Heart left ventricle (tissue), 16 donors: ENCODE measurements at regions not wholly inside any gene's neighbourhood (a gene's known extent, or its start where the extent isn't known, plus 50 kb on each side); places are given as distances from the start of the nearest gene placed in this dataset.
A peak's percentile ranks its signal among the peaks of the same experiment; 100 is the strongest.

Experiments
- ATAC-seq, 4 donors: fragments of 200-7000 bp; cut with Tn5 transposase; one replicate each; pipeline ENCODE4 v1.9.1; 2020 to 2022; ENCODE audit warnings: moderate library complexity in 4 of 4, mild to moderate bottlenecking in 3 of 4, moderate number of reproducible peaks in 1 of 4
- DNase-seq, 5 donors: peaks; one replicate each; pipeline ENCODE4 v3.0.0-alpha.2; 2020
- H3K27ac ChIP-seq, 12 donors: fragments of 200-600 bp; sonication (generic) in 4 of 12; one replicate each; pipeline versions ENCODE4 v1.5.0 to v1.8.0; 2016 to 2022; ENCODE audit warnings: mild to moderate bottlenecking in 2 of 12
- H3K27me3 ChIP-seq, 9 donors: fragments of 200-600 bp; sonication (generic) in 2 of 9; one replicate each; pipeline versions ENCODE4 v1.5.1 to v1.8.0; 2016 to 2022; ENCODE audit warnings: mild to moderate bottlenecking in 3 of 9
- H3K36me3 ChIP-seq, 9 donors: fragments of 200-600 bp; sonication (generic) in 2 of 9; one replicate each; pipeline versions ENCODE4 v1.5.0 to v1.8.0; 2018 to 2022; ENCODE audit warnings: mild to moderate bottlenecking in 2 of 9
- H3K4me1 ChIP-seq, 12 donors: fragments of 200-600 bp; sonication (generic) in 4 of 12; one replicate each; pipeline versions ENCODE4 v1.5.0 to v1.8.0; 2016 to 2022; ENCODE audit warnings: mild to moderate bottlenecking in 3 of 12
- H3K4me3 ChIP-seq, 12 donors: fragments of 200-600 bp; sonication (generic) in 4 of 12; one replicate each; pipeline versions ENCODE4 v1.5.0 to v1.8.0; 2017 to 2022; ENCODE audit warnings: mild to moderate bottlenecking in 9 of 12, moderate library complexity in 4 of 12
- H3K9me3 ChIP-seq, 12 donors: fragments of 200-600 bp; sonication (generic) in 4 of 12; one replicate each; pipeline versions ENCODE4 v1.5.0 to v1.8.0; 2016 to 2022; ENCODE audit warnings: mild to moderate bottlenecking in 1 of 12
- CTCF ChIP-seq, 12 donors: fragments of 200-600 bp; sonication (generic) in 4 of 12; IDR thresholded peaks; one replicate each; pipeline versions ENCODE4 v1.5.0 to v1.8.0; 2018 to 2022; ENCODE audit warnings: antibody characterized with exemption in 12 of 12, mild to moderate bottlenecking in 5 of 12
- POLR2A ChIP-seq, 2 donors: fragments of 450-650 bp; IDR thresholded peaks; one replicate each; pipeline ENCODE4 v1.6.1; 2017; ENCODE audit warnings: antibody characterized with exemption in 2 of 2, mild to moderate bottlenecking in 2 of 2, moderate library complexity in 2 of 2
- WGBS, 4 donors: extraction: QIAGEN DNeasy Blood & Tissue Kit in 2 of 4; methylation state at CpG; one replicate each; pipeline versions ENCODE4 v1.1.5 to v1.1.7; 2013 to 2018; 5-methylcytosine and 5-hydroxymethylcytosine counted together
- intact Hi-C, 10 donors: fragments of 100-400 bp; cut with DNase I; formaldehyde crosslinking; loops; one replicate each; pipeline versions ENCODE4 v1.11.1 to v1.14.2; 2022
- donor health status: ischemic (EF 13 %, LVEDD 7.1; RV severe dilation, severe dysfunction).
- donor health status: healthy with polysubstance abuse.
- donor health status: DM: no; HTN: yes; CAD: no.
- donor health status: DM: no; HTN: no; CAD: no.
- donor health status: ischemic (EF 25% LVEDD 6.9; RV normal size, moderate dysfunction).
- donor health status: ischemic (EF 25% LVEDD 5.7; RV mildly dilated, moderate dysfunction).
- donor health status: healthy.
- donor health status: DM: yes; HTN: yes; CAD: no.
- donor health status: ischemic (EF 35%, LVEDD 5.7; RV mildly dilated, moderate dysfunction).
- donor health status: nonischemic (EF 11% LVEDD 7.7; RV severe dilation, severe dysfunction).
- donor health status: DM: yes; HTN: yes; CAD: no.
- donor health status: PGD.
- donor health status: ischemic (EF 29% LVEDD 5.4; RV normal size, mild dysfunction).
- donor health status: nonischemic (EF 23%, LVEDD 6.1; RV moderate dilation, normal function).

- intact Hi-C loops, result loop anchor here in 1 of 10 donors (10.0 kb wide), 1 partner anchor 79 kb away; no protein-coding TSS in a partner anchor
- no peak for TF ChIP-seq CTCF (IDR thresholded peaks at IDR 0.05)
Measured at GRCh38 chr22:27435844-27436576, 365.5 kb downstream of the MN1 start.

GRCh38 chr22:27436591-27436990 is 365.0 kb downstream of the MN1 start:
- peaks cover 0 to 35% (median 3%) of the 10 kb centered on the region in 9 donors for H3K27me3 ChIP-seq
- no peak for DNase-seq
- intact Hi-C loops, result loop anchor here in 1 of 10 donors (10.0 kb wide), 1 partner anchor 78 kb away; no protein-coding TSS in a partner anchor

More at GRCh38 chr22:27435844-27436576, 365.5 kb downstream of the MN1 start:
- Histone ChIP-seq H3K9me3 (peaks cover 0 to 14% (median 8%) of the 10 kb centered on the region in 12 donors), H3K27ac (peak overlapping the region in 11 of 12 donors; percentile 20 to 87 (median 65)), H3K36me3 (no peaks in the 10 kb centered on the region), H3K4me3 (no peak overlapping the region), H3K4me1 (peaks cover 0 to 36% (median 10%) of the 10 kb centered on the region in 12 donors), H3K27me3 (peaks cover 0 to 30% (median 0%) of the 10 kb centered on the region in 9 donors)
- DNase-seq (peak; percentile 70 to 85 (median 83)), ATAC-seq (peak; percentile 75 to 90 (median 84))
- 27 to 47% (median 34%) methylated on average over 18 to 19 of the region's 19 CpGs for WGBS, 4 donors

GRCh38 chr22:27437570-27437969 is 364.0 kb downstream of the MN1 start:
- no peaks in the 10 kb centered on the region for H3K9me3 ChIP-seq
- peak overlapping the region in 4 of 12 donors; percentile 5 to 52 (median 24) for H3K27ac ChIP-seq
- ATAC-seq (no peak), DNase-seq (no peak)
- no peak overlapping the region for H3K4me3 ChIP-seq
- intact Hi-C loops, result loop anchor here in 1 of 10 donors (10.0 kb wide), 1 partner anchor 77 kb away; no protein-coding TSS in a partner anchor
- 86 to 95% (median 92%) methylated on average over 4 of the region's 4 CpGs for WGBS, 4 donors
- H3K36me3 ChIP-seq, result no peaks in the 10 kb centered on the region
- no peak for TF ChIP-seq POLR2A (IDR thresholded peaks at IDR 0.05)
- TF ChIP-seq CTCF (IDR thresholded peaks at IDR 0.05), result no peak
- peaks cover 0 to 38% (median 3%) of the 10 kb centered on the region in 9 donors for H3K27me3 ChIP-seq
- peaks cover 0 to 36% (median 10%) of the 10 kb centered on the region in 12 donors for H3K4me1 ChIP-seq

More at GRCh38 chr22:27436591-27436990, 365.0 kb downstream of the MN1 start:
- H3K36me3 ChIP-seq, result no peaks in the 10 kb centered on the region
- 67 to 87% (median 77%) methylated on average over 7 of the region's 7 CpGs for WGBS, 4 donors
- TF ChIP-seq CTCF (IDR thresholded peaks at IDR 0.05), result no peak
- no peak for TF ChIP-seq POLR2A (IDR thresholded peaks at IDR 0.05)
- no peak overlapping the region for H3K4me3 ChIP-seq
- ATAC-seq, result peak in 2 of 4 donors; percentile 10 to 12
- H3K27ac ChIP-seq, result peak overlapping the region in 10 of 12 donors; percentile 28 to 87 (median 64)
- H3K4me1 ChIP-seq, result peaks cover 0 to 36% (median 10%) of the 10 kb centered on the region in 12 donors
- peaks cover 0 to 10% (median 6%) of the 10 kb centered on the region in 12 donors for H3K9me3 ChIP-seq
